Dermis microvascular lymphatic vessel endothelial cell (primary cell): ENCODE measurements at regions not wholly inside any gene's neighbourhood (a gene's known extent, or its start where the extent isn't known, plus 50 kb on each side); places are given as distances from the start of the nearest gene placed in this dataset.
A peak's percentile ranks its signal among the peaks of the same experiment; 100 is the strongest.
"Not testable (repeated sequence)": the region's sequence is repeated elsewhere in the genome, so short reads cannot be mapped to it uniquely, and the experiment has no call there.

ENCODE experiments used
- DNase-seq, 2 donors: peaks; one replicate each; pipeline versions ENCODE4 v3.0.0 to v3.0.0-alpha.2; 2010; ENCODE audit warnings: low read depth in 2 of 2

- no peak for DNase-seq
Observed at GRCh38 chr20:24418731-24419130, 50.7 kb upstream of the SYNDIG1 start.

DNA sequence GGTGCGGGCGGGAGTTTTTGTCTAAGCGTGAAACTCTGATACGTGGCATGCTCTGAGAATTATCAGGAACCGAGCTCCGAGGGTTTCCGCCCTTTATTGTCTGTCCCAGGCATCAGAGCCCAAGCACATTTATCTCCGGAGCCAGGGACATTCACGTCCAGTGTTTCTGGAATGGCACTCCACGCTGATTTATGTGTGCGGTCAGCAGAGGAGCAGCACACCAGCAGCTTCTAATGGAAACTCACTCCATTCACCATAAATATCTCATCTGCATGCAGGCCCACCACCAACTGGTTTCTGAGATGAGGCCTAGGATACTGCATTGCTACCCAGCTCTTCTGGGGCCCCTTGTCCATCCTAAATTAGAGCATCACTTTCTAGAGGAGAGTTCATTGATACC lies 51.9 kb upstream of the SYNDIG1 start:
- no peak for DNase-seq

GRCh38 chr20:24415444-24415843 lies 54.0 kb upstream of the SYNDIG1 start:
- DNase-seq, result not testable (repeated sequence)

DNA sequence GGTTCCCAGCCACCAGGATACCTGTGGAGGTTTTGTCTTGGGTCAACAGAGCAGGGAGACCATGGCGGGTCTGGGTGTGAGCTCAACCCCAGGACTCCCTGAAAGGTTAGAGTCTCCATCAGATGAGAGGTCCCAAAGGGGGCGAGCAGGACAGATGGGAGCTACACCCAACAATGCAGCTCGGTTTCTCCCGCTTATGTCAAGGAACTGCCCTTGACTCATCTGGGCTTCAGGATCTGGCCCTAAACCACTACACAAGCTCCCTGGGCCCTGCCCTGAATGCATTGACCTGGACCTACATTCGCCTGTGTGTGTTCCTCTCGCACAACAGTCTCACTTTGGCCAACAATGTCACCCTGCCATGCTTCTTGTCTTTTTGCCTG lies 57.6 kb upstream of the SYNDIG1 start:
- DNase-seq, result no peak

DNA sequence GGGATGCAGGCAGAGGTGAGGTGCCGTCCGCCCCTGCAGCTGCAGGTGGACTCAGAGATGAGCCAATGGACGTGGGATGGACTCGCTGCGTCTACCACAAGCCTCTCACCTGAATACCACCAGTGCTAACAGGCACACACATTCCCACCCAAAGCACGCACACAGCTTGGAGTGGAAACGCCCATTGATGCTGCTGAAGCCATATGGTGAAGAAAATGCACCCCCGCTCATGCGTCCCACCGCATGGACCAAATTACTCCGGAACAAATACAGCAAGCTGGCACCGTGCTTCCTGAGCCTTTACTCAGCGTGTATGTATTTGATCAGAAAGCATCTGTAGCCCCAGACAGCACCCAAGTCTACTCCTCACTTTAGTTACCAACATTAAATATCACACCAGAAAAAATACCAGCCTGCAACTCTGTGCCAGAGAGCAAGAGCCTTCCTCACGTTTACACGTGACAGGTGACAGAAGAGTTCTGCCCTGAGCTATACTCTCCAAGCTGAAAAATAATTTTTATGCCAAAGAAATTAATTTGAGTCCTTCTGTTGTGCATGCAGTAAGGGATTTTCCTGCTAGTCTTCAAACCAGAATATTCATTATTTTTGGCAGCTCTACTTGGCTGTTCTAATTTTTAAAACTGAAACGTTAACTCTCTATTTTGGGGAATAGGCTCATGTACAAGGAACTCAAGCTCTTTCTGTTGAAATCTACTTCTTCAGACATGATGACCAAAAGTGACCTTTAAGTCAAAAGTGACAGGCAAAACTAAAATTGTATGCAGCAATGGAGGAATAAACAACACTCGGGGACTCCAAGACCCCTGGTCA lies 58.2 kb upstream of the SYNDIG1 start:
- no peak for DNase-seq

- DNase-seq, result no peak
Observed at GRCh38 chr20:24407151-24407550, 62.3 kb upstream of the SYNDIG1 start.

DNA sequence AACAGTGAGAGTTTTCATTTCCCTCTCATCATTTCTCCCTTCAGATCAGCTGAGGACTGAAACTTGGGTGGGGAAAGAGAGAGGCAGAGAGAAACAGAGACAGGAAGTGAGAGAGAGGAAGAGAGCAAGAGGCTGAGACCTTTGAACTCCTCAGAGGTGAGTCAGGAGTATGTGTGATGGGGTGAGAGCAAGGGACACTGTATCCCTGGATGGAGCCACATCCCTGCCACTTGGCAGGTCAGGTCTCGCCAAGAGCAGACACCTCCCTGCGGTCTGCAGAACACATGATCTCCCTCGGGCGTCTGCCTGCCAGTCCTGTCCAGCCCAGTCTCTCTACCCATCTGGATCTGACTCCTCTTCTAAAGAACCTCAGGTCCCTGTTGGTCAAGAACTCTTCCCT lies 62.7 kb upstream of the SYNDIG1 start:
- peak in 1 of 2 donors; percentile 3 for DNase-seq

DNA sequence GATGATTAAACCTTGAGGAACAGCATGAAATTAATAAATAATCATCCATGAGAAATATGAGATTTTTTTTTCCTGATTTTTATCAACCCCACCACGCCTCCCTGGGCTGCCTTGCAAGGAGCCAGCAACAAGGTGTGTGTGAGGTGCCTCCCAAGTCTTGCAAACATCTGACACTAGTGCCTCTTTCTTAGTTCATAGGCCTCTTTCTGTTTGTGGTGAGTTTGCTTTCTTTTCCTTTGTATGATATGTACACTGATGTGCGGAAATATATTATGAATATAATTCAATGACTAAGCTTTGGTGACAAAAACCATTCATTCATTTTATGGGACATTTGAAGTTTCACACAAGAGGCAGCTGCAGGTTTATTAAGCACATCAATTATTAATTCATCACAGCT lies 63.2 kb upstream of the SYNDIG1 start:
- no peak for DNase-seq

- DNase-seq, result no peak
Observed at GRCh38 chr20:24405810-24406209, 63.6 kb upstream of the SYNDIG1 start.

GRCh38 chr20:24403406-24403805 lies 66.0 kb upstream of the SYNDIG1 start:
- DNase-seq, result no peak

DNA sequence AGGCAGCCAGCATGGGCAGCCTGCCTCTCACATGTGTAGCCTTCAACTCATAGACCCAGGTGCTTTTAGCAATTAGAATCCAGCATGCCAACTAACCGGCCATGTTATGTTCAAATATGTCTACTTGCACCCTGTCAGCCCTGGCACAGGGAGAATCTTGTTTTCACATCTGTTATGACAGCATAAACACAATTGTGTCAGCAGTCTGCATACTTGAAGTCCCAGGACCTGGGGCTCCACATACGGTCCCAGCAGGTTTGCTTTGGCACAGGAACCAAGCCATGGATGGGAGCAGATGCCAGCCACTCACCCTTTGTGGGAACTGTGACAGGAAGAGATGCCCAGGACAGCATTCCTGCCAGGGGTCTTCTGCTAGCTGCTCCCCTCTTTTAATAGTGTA lies 67.2 kb upstream of the SYNDIG1 start:
- no peak for DNase-seq

DNA sequence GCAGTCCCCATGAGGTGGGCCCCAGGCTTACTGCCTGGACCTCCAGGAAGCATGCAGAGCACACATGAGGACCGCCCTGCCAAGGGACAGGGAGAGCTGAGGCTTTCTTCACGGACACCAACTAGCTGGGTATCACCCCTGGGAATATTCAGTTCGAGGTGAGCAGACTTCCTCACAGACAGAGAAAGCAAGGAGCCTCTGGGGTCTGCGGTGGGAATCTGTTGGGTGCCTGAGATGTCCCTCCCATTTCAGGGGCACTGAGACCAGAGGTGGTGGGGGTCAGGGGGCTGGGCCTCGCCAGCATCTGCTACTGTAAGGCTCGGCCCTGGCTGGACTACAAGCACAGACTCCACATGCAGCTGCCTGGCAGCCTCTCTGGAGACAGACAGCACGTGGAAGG lies 74.3 kb upstream of the SYNDIG1 start:
- DNase-seq, result no peak

GRCh38 chr20:24393903-24394302 lies 75.5 kb upstream of the SYNDIG1 start:
- no peak for DNase-seq

DNA sequence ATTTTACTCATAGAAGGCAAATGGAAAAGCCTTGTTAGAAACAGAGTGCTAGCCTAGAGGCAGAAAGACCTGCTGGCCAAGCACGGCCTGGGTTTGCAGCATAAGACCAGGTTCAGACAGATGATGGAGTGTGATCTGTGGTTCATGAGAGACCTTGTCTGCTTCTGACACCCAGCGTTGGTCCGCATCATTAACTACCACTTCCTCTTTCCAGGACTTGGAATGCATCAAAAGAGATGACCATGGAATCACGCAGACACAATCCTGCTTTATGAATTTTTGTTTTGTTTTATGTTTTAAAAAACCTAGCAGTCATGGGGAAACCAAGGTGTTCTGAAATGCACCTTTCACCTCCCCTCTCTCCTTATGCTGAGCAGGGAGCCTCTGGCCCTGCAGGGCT lies 76.8 kb upstream of the SYNDIG1 start:
- no peak for DNase-seq

DNA sequence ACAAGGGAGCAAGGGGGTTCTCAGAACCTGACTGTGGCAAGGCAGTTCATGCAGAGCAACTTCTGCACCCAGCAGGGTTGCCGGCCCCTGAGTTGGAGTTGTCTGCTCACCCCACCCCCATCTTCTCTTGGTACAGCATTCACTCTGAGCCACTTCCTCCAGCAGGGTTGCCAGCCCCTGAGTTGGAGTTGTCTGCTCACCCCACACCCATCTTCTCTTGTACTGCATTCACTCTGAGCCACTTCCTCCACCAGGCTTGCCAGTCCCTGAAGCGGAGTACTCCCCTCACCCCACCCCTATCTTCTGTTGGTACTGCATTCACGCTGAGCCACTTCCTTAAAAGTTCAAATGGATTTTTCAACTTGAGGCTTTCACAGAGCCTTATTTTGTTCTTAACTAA lies 79.7 kb upstream of the SYNDIG1 start:
- no peak for DNase-seq

DNA sequence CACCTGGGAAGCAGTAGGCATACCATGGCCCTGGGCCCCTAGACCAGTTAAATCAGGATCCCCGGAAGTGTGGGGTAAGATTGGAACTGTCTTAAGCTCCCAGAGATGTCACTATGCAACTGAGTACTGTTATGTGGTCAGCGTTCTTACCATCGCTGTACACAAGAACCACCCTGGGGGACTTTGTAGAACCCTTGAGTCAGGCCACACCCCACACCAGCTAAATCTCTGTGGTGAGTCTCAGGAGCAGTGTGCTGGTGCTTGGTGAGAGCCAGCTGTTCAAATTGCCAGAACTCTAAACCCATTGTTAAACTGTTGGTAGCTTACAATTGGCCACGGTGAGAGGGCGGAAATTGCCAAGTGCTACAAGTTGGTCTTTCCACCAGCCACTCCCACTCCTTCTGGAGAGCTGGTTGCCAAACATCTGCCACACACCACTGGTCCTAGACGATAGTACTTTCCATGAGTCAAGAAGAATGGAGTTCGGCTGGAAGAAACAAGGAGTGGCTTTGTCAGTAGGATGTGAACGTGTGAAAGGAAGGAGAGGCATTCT lies 80.5 kb upstream of the SYNDIG1 start:
- DNase-seq, result no peak

DNA sequence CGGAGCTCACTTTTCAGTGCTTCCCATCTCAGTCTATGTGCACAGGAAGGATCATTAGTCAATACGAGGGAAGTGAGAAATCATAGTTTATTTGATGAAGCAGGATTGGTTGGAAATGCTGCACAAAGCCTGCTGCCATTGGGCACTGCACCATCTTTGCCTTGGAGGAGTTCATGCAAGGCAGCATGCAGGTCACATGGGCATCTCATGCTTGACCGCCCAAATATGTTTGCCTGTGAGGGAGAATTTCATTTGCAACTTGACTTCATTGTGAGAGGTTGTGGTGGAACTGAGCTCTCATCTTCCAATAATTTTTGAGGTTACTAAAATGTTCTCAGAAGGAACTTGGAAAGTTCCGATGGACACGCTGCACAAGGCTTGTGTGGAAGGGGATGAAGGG lies 83.9 kb upstream of the SYNDIG1 start:
- no peak for DNase-seq

DNA sequence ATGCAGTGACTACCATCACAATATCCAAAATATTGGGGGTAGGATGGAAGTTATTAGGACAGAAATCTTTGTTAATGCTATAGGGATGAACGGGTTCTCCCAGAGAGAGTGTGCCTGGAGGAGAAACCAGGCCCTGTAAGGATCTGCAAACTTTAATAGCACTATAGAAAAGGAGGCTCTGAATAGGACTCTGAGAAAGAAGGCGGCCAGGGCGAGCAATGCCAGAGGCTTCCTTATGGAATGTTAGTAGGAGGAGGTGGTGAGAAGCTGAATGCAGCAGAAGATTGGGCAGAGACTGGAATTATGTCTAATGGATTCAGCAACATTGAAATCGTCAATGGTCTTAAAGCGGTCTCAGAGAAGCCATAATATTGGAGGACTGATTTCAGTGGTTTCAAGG lies 84.6 kb upstream of the SYNDIG1 start:
- no peak for DNase-seq

DNA sequence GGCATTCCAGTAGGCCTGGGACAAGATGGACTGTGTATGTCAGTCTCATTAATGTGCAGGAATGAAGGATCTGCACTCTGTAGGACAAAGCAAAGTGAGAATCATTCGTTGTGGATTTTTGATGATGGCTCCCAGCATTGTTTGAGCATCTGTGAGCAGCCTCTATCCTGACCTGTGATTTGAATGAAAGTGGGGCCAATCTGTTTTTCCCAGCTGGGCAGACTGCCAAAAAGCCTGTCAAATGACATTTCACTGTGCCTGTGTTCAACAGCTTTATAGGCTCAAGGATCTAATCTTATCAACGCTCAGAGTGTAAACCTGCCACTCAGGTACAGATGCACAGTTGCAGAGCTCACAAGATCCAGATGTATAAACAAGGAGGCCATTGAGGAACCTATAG lies 86.7 kb upstream of the SYNDIG1 start:
- no peak for DNase-seq

- DNase-seq, result no peak
Observed at GRCh38 chr20:24382331-24382730, 87.1 kb upstream of the SYNDIG1 start.

DNA sequence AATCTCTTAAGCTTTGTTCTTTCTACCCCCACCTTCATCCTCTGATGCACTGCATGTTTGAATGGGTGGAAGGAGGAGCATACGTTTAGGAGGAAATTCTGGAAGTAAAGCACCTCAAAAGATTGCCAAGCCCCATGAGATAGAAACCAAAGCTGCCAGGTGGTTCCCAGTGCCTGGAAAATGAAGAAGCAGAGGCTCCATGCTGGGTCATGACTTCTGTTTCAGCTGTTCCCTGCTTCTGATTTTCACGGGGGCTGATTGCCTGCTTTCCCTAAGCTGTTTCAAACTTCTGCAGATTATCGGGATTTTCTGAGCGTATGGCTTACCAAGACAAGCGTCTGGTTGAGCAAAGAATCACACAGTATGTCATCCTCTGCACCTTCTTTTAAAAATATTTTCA lies 87.5 kb upstream of the SYNDIG1 start:
- DNase-seq, result no peak

DNA sequence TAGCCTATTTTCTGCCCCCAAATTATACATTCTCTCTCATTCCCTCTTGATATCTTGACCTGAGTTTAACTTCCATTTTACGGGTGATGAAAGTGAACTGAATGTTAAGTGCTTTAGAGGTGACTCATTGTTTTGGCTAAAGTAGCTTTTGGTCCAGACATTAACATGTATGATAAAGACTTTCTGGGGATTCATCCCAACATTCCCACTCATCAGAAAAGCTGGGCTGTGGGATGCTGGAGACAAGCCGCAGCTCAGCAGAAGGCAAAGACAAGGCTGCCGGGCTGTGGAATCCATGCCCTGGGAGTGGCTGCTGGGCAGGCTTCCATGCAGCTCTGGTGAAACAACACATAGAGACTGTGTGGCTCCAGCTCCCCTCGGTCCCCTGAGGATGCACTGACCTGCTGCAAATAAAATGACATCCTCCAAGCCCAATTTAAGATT lies 89.9 kb upstream of the SYNDIG1 start:
- DNase-seq, result no peak

- no peak for DNase-seq
Observed at GRCh38 chr20:24378661-24379483, 90.6 kb upstream of the SYNDIG1 start.
